CD4-positive, alpha-beta T cell (primary cell): ENCODE measurements at regions not wholly inside any gene's neighbourhood (a gene's known extent, or its start where the extent isn't known, plus 50 kb on each side); places are given as distances from the start of the nearest gene placed in this dataset.

Source experiments
- ATAC-seq: fragments of 200-7000 bp; cut with Tn5 transposase; one replicate; pipeline ENCODE4 v1.10.0; 2022; ENCODE audit warnings: mild to moderate bottlenecking; ENCODE audit not compliant: poor library complexity
- CTCF ChIA-PET: fragments of 350-600 bp; sonication (Branson Sonifier 250); formaldehyde crosslinking; loops from one replicate; lab custom pipeline; 2021; ENCODE audit warnings: antibody characterized with exemption, inconsistent platforms; lab: Charles Lee
- POLR2A ChIA-PET: fragments of 350-600 bp; sonication (Branson Sonifier 250); formaldehyde crosslinking; loops from one replicate; lab custom pipeline; 2021; ENCODE audit warnings: antibody characterized with exemption, inconsistent platforms; lab: Charles Lee
- DNase-seq, 14 experiments: peaks; one replicate each; pipeline ENCODE4 v3.0.0-alpha.2; 2013 to 2020; ENCODE audit warnings: mixed read lengths in 2 of 14
- H3K27ac ChIP-seq, 2 donors: one replicate each; pipeline versions ENCODE4 v1.5.1 to v1.7.0; 2013; ENCODE audit warnings: low read length in 2 of 2, low read depth in 1 of 2, mild to moderate bottlenecking in 1 of 2
- H3K27me3 ChIP-seq, 2 experiments: 1 replicate in 1 of 2; 2 replicates in 1 of 2; pipeline versions ENCODE4 v1.6.1 to v1.7.0; 2013; ENCODE audit warnings: low read length in 2 of 2, control low read depth in 1 of 2, mild to moderate bottlenecking in 1 of 2, moderate library complexity in 1 of 2; ENCODE audit not compliant: insufficient read depth in 2 of 2, control insufficient read depth in 1 of 2
- H3K36me3 ChIP-seq: one replicate; pipeline ENCODE4 v1.6.1; 2013; ENCODE audit warnings: low read length, control low read depth; ENCODE audit not compliant: insufficient read depth
- H3K4me1 ChIP-seq: one replicate; pipeline ENCODE4 v1.6.1; 2013; ENCODE audit warnings: low read length, control low read depth; ENCODE audit not compliant: insufficient read depth
- H3K4me3 ChIP-seq: one replicate; pipeline ENCODE4 v1.5.1; 2013; ENCODE audit warnings: mild to moderate bottlenecking, low read length, moderate library complexity
- H3K9me3 ChIP-seq, 2 experiments: 1 replicate in 1 of 2; 2 replicates in 1 of 2; pipeline versions ENCODE4 v1.6.1 to v1.7.0; 2013; ENCODE audit warnings: low read length in 2 of 2, mild to moderate bottlenecking in 2 of 2, control low read depth in 1 of 2, moderate library complexity in 1 of 2; ENCODE audit not compliant: control insufficient read depth in 1 of 2, insufficient read depth in 1 of 2
- H3K27ac Mint-ChIP-seq: one replicate; pipeline ENCODE4 v1.8.0; 2020; ENCODE audit warnings: mixed read lengths
- H3K27me3 Mint-ChIP-seq: one replicate; pipeline ENCODE4 v1.8.0; 2021; ENCODE audit warnings: mixed read lengths
- H3K36me3 Mint-ChIP-seq: one replicate; pipeline ENCODE4 v1.8.0; 2021; ENCODE audit warnings: low read depth, mixed read lengths
- H3K4me1 Mint-ChIP-seq: one replicate; pipeline ENCODE4 v1.8.0; 2021; ENCODE audit warnings: low read depth, mixed read lengths
- H3K4me3 Mint-ChIP-seq: one replicate; pipeline ENCODE4 v1.8.0; 2020; ENCODE audit warnings: mild to moderate bottlenecking, mixed read lengths
- H3K9me3 Mint-ChIP-seq: one replicate; pipeline ENCODE4 v1.8.0; 2020; ENCODE audit warnings: mixed read lengths
- CTCF ChIP-seq: fragments of 200-600 bp; IDR thresholded peaks from one replicate; pipeline ENCODE4 v1.8.0; 2022; ENCODE audit warnings: antibody characterized with exemption, mild to moderate bottlenecking
- intact Hi-C, 2 experiments: fragments of 100-400 bp; cut with DNase I in 1 of 2; cut with micrococcal nuclease in 1 of 2; formaldehyde crosslinking; loops; one replicate each; pipeline versions ENCODE4 v1.15.1 to v1.9.0; 2023 to 2025; cut with DNase I, micrococcal nuclease

GRCh38 chr13:30816736-30817135, 81.4 kb downstream of the ALOX5AP start:
- intact Hi-C loops = no loop called here
- Mint-ChIP-seq H3K27me3 (peaks cover 21% of the 10 kb centered on the region), H3K36me3 (no peaks in the 10 kb centered on the region), H3K9me3 (no peaks in the 10 kb centered on the region), H3K4me3 (no peak overlapping the region), H3K4me1 (no peaks in the 10 kb centered on the region), H3K27ac (no peak overlapping the region)
- ATAC-seq = no peak
- Histone ChIP-seq H3K27me3 (peaks cover 0 to 3% of the 10 kb centered on the region in 2 experiments), H3K27ac (no peak overlapping the region), H3K9me3 (no peaks in the 10 kb centered on the region), H3K4me1 (no peaks in the 10 kb centered on the region), H3K4me3 (no peak overlapping the region), H3K36me3 (no peaks in the 10 kb centered on the region)
- TF ChIP-seq CTCF = no peak
- no peak for DNase-seq
- ChIA-PET POLR2A (no interaction called here), CTCF (no interaction called here)

GRCh38 chr13:30818323-30818960, 83.1 kb downstream of the ALOX5AP start:
- Mint-ChIP-seq H3K4me1 (no peaks in the 10 kb centered on the region), H3K36me3 (no peaks in the 10 kb centered on the region), H3K27ac (no peak overlapping the region), H3K4me3 (no peak overlapping the region), H3K27me3 (peaks cover 21% of the 10 kb centered on the region), H3K9me3 (no peaks in the 10 kb centered on the region)
- intact Hi-C loops = no loop called here
- no peak for DNase-seq
- Histone ChIP-seq H3K27ac (no peak overlapping the region), H3K9me3 (no peaks in the 10 kb centered on the region), H3K4me1 (no peaks in the 10 kb centered on the region), H3K36me3 (no peaks in the 10 kb centered on the region), H3K4me3 (no peak overlapping the region), H3K27me3 (peaks cover 0 to 3% of the 10 kb centered on the region in 2 experiments)
- TF ChIP-seq CTCF = no peak
- ChIA-PET POLR2A (no interaction called here), CTCF (no interaction called here)
- no peak for ATAC-seq

GRCh38 chr13:30819136-30819888, 84.0 kb downstream of the ALOX5AP start:
- Mint-ChIP-seq H3K36me3 (no peaks in the 10 kb centered on the region), H3K27me3 (peaks cover 21% of the 10 kb centered on the region), H3K4me1 (no peaks in the 10 kb centered on the region), H3K4me3 (no peak overlapping the region), H3K9me3 (no peaks in the 10 kb centered on the region), H3K27ac (no peak overlapping the region)
- intact Hi-C loops = no loop called here
- Histone ChIP-seq H3K9me3 (no peaks in the 10 kb centered on the region), H3K27me3 (peaks cover 0 to 3% of the 10 kb centered on the region in 2 experiments), H3K27ac (no peak overlapping the region), H3K36me3 (no peaks in the 10 kb centered on the region), H3K4me3 (no peak overlapping the region), H3K4me1 (no peaks in the 10 kb centered on the region)
- TF ChIP-seq CTCF = no peak
- DNase-seq (no peak), ATAC-seq (no peak)
- CTCF ChIA-PET = no interaction called here
- POLR2A ChIA-PET = no interaction called here
